Calu3 (cell line): ENCODE measurements at regions not wholly inside any gene's neighbourhood (a gene's known extent, or its start where the extent isn't known, plus 50 kb on each side); places are given as distances from the start of the nearest gene placed in this dataset.

ENCODE experiments used
- BruUV-seq: library from RNA; stranded (reverse); fragments of 400-500 nt; replicated peaks from 2 replicates; lab custom pipeline; 2021; lab: Mats Ljungman, UMichigan
- CTCF ChIA-PET: fragments of 300-600 bp; sonication (Branson Sonifier 250); formaldehyde crosslinking; loops from one replicate; lab custom pipeline; 2022; ENCODE audit warnings: antibody characterized with exemption; lab: Charles Lee
- DNase-seq: peaks from one replicate; pipeline ENCODE4 v3.0.0; 2022
- H3K27ac Mint-ChIP-seq: one replicate; pipeline ENCODE4 v1.8.0; 2022; ENCODE audit warnings: mixed read lengths; ENCODE audit not compliant: unreplicated experiment
- H3K27me3 Mint-ChIP-seq: one replicate; pipeline ENCODE4 v1.8.0; 2022; ENCODE audit warnings: mixed read lengths; ENCODE audit not compliant: unreplicated experiment
- H3K36me3 Mint-ChIP-seq: one replicate; pipeline ENCODE4 v1.8.0; 2022; ENCODE audit warnings: mild to moderate bottlenecking, moderate library complexity, mixed read lengths; ENCODE audit not compliant: insufficient read depth, unreplicated experiment
- H3K4me1 Mint-ChIP-seq: one replicate; pipeline ENCODE4 v1.8.0; 2022; ENCODE audit warnings: mild to moderate bottlenecking, low read depth, mixed read lengths; ENCODE audit not compliant: unreplicated experiment
- H3K4me3 Mint-ChIP-seq: one replicate; pipeline ENCODE4 v1.8.0; 2022; ENCODE audit warnings: mild to moderate bottlenecking, low read depth, moderate library complexity, mixed read lengths; ENCODE audit not compliant: unreplicated experiment
- H3K9me3 Mint-ChIP-seq: one replicate; pipeline ENCODE4 v1.8.0; 2022; ENCODE audit warnings: low read depth, mixed read lengths; ENCODE audit not compliant: unreplicated experiment
- CTCF ChIP-seq: fragments of 200-600 bp; IDR thresholded peaks from one replicate; pipeline ENCODE4 v1.8.0; 2022; ENCODE audit warnings: antibody characterized with exemption; ENCODE audit not compliant: unreplicated experiment
- intact Hi-C: fragments of 100-400 bp; cut with micrococcal nuclease; formaldehyde crosslinking; loops from one replicate; pipeline ENCODE4 v1.10.0; 2022; ENCODE audit not compliant: unreplicated experiment

- Mint-ChIP-seq H3K27ac (no peak overlapping the region), H3K4me1 (peaks cover 5% of the 10 kb centered on the region), H3K4me3 (no peak overlapping the region), H3K36me3 (no peaks in the 10 kb centered on the region), H3K9me3 (no peaks in the 10 kb centered on the region), H3K27me3 (no peaks in the 10 kb centered on the region)
- BruUV-seq = no TSS peak
- intact Hi-C loops = no loop called here
- DNase-seq = peak; percentile 22
- no peak for TF ChIP-seq CTCF
- CTCF ChIA-PET = no interaction called here
These were observed 127.8 kb downstream of the COPS8 start for GRCh38 chr2:237213315-237214022.

GRCh38 chr2:237214030-237214675 lies 128.5 kb downstream of the COPS8 start:
- BruUV-seq = no TSS peak
- DNase-seq = no peak
- H3K27ac Mint-ChIP-seq = no peak overlapping the region
- no peak overlapping the region for H3K4me3 Mint-ChIP-seq
- CTCF ChIA-PET = no interaction called here
- no peaks in the 10 kb centered on the region for H3K27me3 Mint-ChIP-seq
- TF ChIP-seq CTCF = no peak
- peaks cover 10% of the 10 kb centered on the region for H3K4me1 Mint-ChIP-seq
- intact Hi-C loops = no loop called here
- H3K9me3 Mint-ChIP-seq = no peaks in the 10 kb centered on the region
- H3K36me3 Mint-ChIP-seq = no peaks in the 10 kb centered on the region

GRCh38 chr2:237214963-237215362 lies 129.3 kb downstream of the COPS8 start:
- H3K9me3 Mint-ChIP-seq = no peaks in the 10 kb centered on the region

GRCh38 chr2:237217995-237218616 lies 132.4 kb downstream of the COPS8 start:
- Mint-ChIP-seq H3K9me3 (no peaks in the 10 kb centered on the region), H3K4me1 (peaks cover 30% of the 10 kb centered on the region), H3K4me3 (no peak overlapping the region), H3K36me3 (peaks cover 4% of the 10 kb centered on the region), H3K27me3 (no peaks in the 10 kb centered on the region), H3K27ac (no peak overlapping the region)
- intact Hi-C loops = no loop called here
- no peak for TF ChIP-seq CTCF
- DNase-seq = no peak
- CTCF ChIA-PET = interaction anchor here (1.1 kb wide), 1 partner anchor 16 kb away, joined by 4 read pairs; no protein-coding TSS in a partner anchor
- no TSS peak for BruUV-seq

More at GRCh38 chr2:237214963-237215362, 129.3 kb downstream of the COPS8 start:
- H3K27ac Mint-ChIP-seq = no peak overlapping the region
- no peaks in the 10 kb centered on the region for H3K27me3 Mint-ChIP-seq
- H3K4me3 Mint-ChIP-seq = no peak overlapping the region
- intact Hi-C loops = no loop called here
- no TSS peak for BruUV-seq
- CTCF ChIA-PET = no interaction called here
- no peak for DNase-seq
- H3K36me3 Mint-ChIP-seq = no peaks in the 10 kb centered on the region
- peaks cover 10% of the 10 kb centered on the region for H3K4me1 Mint-ChIP-seq
- no peak for TF ChIP-seq CTCF
